Neural progenitor cell (in vitro differentiated cells): ENCODE measurements at regions not wholly inside any gene's neighbourhood (a gene's known extent, or its start where the extent isn't known, plus 50 kb on each side); places are given as distances from the start of the nearest gene placed in this dataset.

Experiments
- DNase-seq: peaks from one replicate; pipeline ENCODE4 v3.0.0-alpha.2; 2016; ENCODE audit warnings: low spot score
- H2AFZ ChIP-seq: fragments of 200-600 bp; sonication (generic); replicated peaks from 2 replicates; pipeline ENCODE4 v1.6.1; 2016; ENCODE audit warnings: antibody characterized with exemption
- H3F3A ChIP-seq: fragments of 200-600 bp; sonication (generic); 2 replicates; pipeline ENCODE4 v1.6.1; 2016; ENCODE audit warnings: antibody characterized with exemption, low read depth
- H3K27ac ChIP-seq: fragments of 200-600 bp; sonication (generic); 2 replicates; pipeline ENCODE4 v1.5.1; 2016; ENCODE audit warnings: mild to moderate bottlenecking
- H3K27me3 ChIP-seq: fragments of 200-600 bp; sonication (generic); 2 replicates; pipeline ENCODE4 v1.6.1; 2016; ENCODE audit warnings: mild to moderate bottlenecking, moderate library complexity
- H3K36me3 ChIP-seq: fragments of 200-600 bp; sonication (generic); 2 replicates; pipeline ENCODE4 v1.5.1; 2016
- H3K4me1 ChIP-seq: fragments of 200-600 bp; sonication (generic); 2 replicates; pipeline ENCODE4 v1.6.1; 2016; ENCODE audit warnings: mixed run types
- H3K4me2 ChIP-seq: fragments of 200-600 bp; sonication (generic); 2 replicates; pipeline ENCODE4 v1.6.1; 2016
- H3K4me3 ChIP-seq: fragments of 200-600 bp; sonication (generic); 2 replicates; pipeline ENCODE4 v1.5.1; 2016
- H3K79me2 ChIP-seq: fragments of 200-600 bp; sonication (generic); 2 replicates; pipeline ENCODE4 v1.6.1; 2016; ENCODE audit warnings: low read depth
- H3K9ac ChIP-seq: fragments of 200-600 bp; sonication (generic); 2 replicates; pipeline ENCODE4 v1.6.1; 2016
- H3K9me3 ChIP-seq: fragments of 200-600 bp; sonication (generic); 2 replicates; pipeline ENCODE4 v1.5.1; 2016; ENCODE audit warnings: low read depth
- H4K20me1 ChIP-seq: fragments of 200-600 bp; sonication (generic); 2 replicates; pipeline ENCODE4 v1.6.1; 2016; ENCODE audit warnings: low read depth
- H3K27ac Mint-ChIP-seq: 3 replicates; pipeline ENCODE4 v1.8.0; 2021; ENCODE audit warnings: mixed read lengths
- H3K27me3 Mint-ChIP-seq: 2 replicates; pipeline ENCODE4 v1.8.0; 2022; ENCODE audit warnings: low read depth, mild to moderate bottlenecking, inconsistent platforms, moderate library complexity, mixed read lengths; ENCODE audit not compliant: insufficient read depth
- H3K36me3 Mint-ChIP-seq: 3 replicates; pipeline ENCODE4 v1.8.0; 2021; ENCODE audit warnings: mixed read lengths
- H3K4me1 Mint-ChIP-seq: 3 replicates; pipeline ENCODE4 v1.8.0; 2021; ENCODE audit warnings: mixed read lengths
- H3K4me3 Mint-ChIP-seq: 3 replicates; pipeline ENCODE4 v1.8.0; 2021; ENCODE audit warnings: mild to moderate bottlenecking, moderate library complexity, mixed read lengths
- H3K9me3 Mint-ChIP-seq: 3 replicates; pipeline ENCODE4 v1.8.0; 2020; ENCODE audit warnings: mixed read lengths
- CTCF ChIP-seq: fragments of 200-600 bp; sonication (generic); IDR thresholded peaks from 2 replicates; pipeline ENCODE4 v1.5.1; 2017; ENCODE audit warnings: antibody characterized with exemption, mild to moderate bottlenecking
- EZH2 ChIP-seq: fragments of 200-600 bp; sonication (generic); IDR thresholded peaks from 2 replicates; pipeline ENCODE4 v1.6.1; 2017; ENCODE audit warnings: antibody characterized with exemption, mild to moderate bottlenecking, moderate library complexity
- EZH2phosphoT487 ChIP-seq: fragments of 200-600 bp; sonication (generic); IDR thresholded peaks from 2 replicates; pipeline ENCODE4 v1.6.1; 2017; ENCODE audit warnings: antibody characterized with exemption

- Mint-ChIP-seq H3K4me3 (no peak overlapping the region), H3K27me3 (peaks cover 12% of the 10 kb centered on the region), H3K9me3 (peaks cover 4% of the 10 kb centered on the region), H3K4me1 (peaks cover 23% of the 10 kb centered on the region), H3K27ac (no peak overlapping the region), H3K36me3 (no peaks in the 10 kb centered on the region)
- peaks cover 12% of the 10 kb centered on the region for H3K4me1 ChIP-seq
- H3K27ac ChIP-seq: no peak overlapping the region
- H3K36me3 ChIP-seq: no peaks in the 10 kb centered on the region
- no peak overlapping the region for H3K9ac ChIP-seq
- peaks cover 14% of the 10 kb centered on the region for H3F3A ChIP-seq
- H3K4me2 ChIP-seq: no peak overlapping the region
- no peaks in the 10 kb centered on the region for H3K9me3 ChIP-seq
- no peak for TF ChIP-seq EZH2
- TF ChIP-seq EZH2phosphoT487: no peak
- no peak for TF ChIP-seq CTCF
- DNase-seq: no peak
- no peak overlapping the region for H3K4me3 ChIP-seq
- peaks cover 7% of the 10 kb centered on the region for H3K27me3 ChIP-seq
- no peaks in the 10 kb centered on the region for H4K20me1 ChIP-seq
- H3K79me2 ChIP-seq: no peaks in the 10 kb centered on the region
- no peak overlapping the region for H2AFZ ChIP-seq
These were observed 67.0 kb upstream of the MAX start for GRCh38 chr14:65169351-65169750.

GRCh38 chr14:65170318-65170717 lies 68.0 kb upstream of the MAX start:
- Histone ChIP-seq H3K27ac (no peak overlapping the region), H3K4me3 (no peak overlapping the region), H3F3A (peaks cover 15% of the 10 kb centered on the region), H3K4me2 (peak overlapping the region; percentile 46), H3K27me3 (peaks cover 7% of the 10 kb centered on the region), H3K9ac (no peak overlapping the region), H2AFZ (no peak overlapping the region), H3K79me2 (no peaks in the 10 kb centered on the region), H4K20me1 (no peaks in the 10 kb centered on the region), H3K36me3 (no peaks in the 10 kb centered on the region), H3K4me1 (peaks cover 16% of the 10 kb centered on the region), H3K9me3 (no peaks in the 10 kb centered on the region)
- peaks cover 4% of the 10 kb centered on the region for H3K9me3 Mint-ChIP-seq
- H3K4me3 Mint-ChIP-seq: no peak overlapping the region
- no peak for DNase-seq
- H3K27ac Mint-ChIP-seq: peak overlapping the region; percentile 38
- H3K27me3 Mint-ChIP-seq: peaks cover 10% of the 10 kb centered on the region
- TF ChIP-seq EZH2: no peak
- TF ChIP-seq CTCF: no peak
- TF ChIP-seq EZH2phosphoT487: no peak
- no peaks in the 10 kb centered on the region for H3K36me3 Mint-ChIP-seq
- H3K4me1 Mint-ChIP-seq: peaks cover 30% of the 10 kb centered on the region

GRCh38 chr14:65170768-65171507 lies 68.6 kb upstream of the MAX start:
- Mint-ChIP-seq H3K27ac (no peak overlapping the region), H3K9me3 (peaks cover 4% of the 10 kb centered on the region), H3K4me3 (no peak overlapping the region), H3K4me1 (peaks cover 30% of the 10 kb centered on the region), H3K36me3 (no peaks in the 10 kb centered on the region), H3K27me3 (peaks cover 10% of the 10 kb centered on the region)
- H4K20me1 ChIP-seq: no peaks in the 10 kb centered on the region
- peaks cover 7% of the 10 kb centered on the region for H3K27me3 ChIP-seq
- H3K4me2 ChIP-seq: peak overlapping the region; percentile 46
- peak overlapping the region; percentile 17 for H3K4me3 ChIP-seq
- H3K36me3 ChIP-seq: no peaks in the 10 kb centered on the region
- peak overlapping the region; percentile 85 for H2AFZ ChIP-seq
- H3K4me1 ChIP-seq: peaks cover 16% of the 10 kb centered on the region
- TF ChIP-seq EZH2phosphoT487 (no peak), CTCF (peak; percentile 55)
- no peak overlapping the region for H3K9ac ChIP-seq
- H3K9me3 ChIP-seq: no peaks in the 10 kb centered on the region
- H3K27ac ChIP-seq: no peak overlapping the region
- H3F3A ChIP-seq: peaks cover 15% of the 10 kb centered on the region
- H3K79me2 ChIP-seq: no peaks in the 10 kb centered on the region
- DNase-seq: peak; percentile 74
